ENCODE measurements at regions not wholly inside any gene's neighbourhood (a gene's known extent, or its start where the extent isn't known, plus 50 kb on each side); places are given as distances from the start of the nearest gene placed in this dataset.

DNA sequence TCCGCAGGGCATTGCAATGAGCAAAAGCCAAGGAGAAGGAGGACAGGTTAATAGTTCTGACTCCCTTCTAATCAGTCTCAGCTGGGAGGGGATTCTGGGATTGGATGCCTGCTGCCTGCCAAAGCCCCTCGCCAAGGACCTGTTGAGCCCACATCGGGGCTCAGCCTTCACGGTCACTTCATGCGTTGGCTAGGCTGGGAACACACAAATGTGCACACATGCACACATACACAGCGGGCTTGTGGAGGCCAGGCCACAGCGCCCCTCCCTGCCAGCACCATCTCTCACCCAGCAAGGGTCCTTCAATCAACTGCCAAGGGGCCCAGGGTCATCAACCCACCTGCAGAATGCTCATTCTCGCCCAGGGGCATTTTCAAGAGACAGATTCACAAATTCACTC is 113.9 kb downstream of the C5orf15 start:
- DNase-seq: no peak

DNA sequence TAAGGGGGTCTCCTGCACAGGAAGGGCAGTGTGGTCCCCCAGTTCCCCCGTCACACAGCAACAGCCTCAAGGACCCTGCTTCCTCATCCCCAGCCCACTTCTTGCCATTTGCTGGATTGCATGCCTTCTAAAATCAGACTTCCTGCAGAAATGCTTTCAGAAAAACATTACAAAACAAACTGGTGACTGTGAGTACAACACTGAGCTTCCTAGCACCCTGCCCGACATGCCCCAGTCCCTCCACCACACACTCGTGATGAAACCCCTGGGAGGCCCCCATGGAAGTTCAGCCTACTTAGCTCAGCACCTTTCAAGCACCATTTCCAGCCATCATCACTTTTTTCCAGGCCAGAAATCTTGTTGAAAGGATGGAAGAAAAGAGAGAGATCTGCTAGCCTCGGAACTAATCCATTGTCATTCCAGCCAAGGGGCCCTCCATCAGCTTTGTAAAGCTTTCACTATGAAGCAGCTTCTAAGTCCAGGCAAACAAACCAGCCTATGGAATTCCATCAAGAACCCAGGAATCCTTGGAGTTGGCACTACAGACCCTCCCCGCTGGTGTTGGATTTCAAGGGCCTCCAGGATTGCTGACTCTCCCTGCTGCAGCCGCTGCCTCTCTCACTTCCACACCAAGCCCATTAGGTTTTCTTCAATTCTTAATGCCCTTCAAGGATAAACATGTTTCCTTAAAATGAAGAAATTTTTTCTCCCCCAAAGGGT is 114.6 kb downstream of the C5orf15 start:
- DNase-seq: no peak

DNA sequence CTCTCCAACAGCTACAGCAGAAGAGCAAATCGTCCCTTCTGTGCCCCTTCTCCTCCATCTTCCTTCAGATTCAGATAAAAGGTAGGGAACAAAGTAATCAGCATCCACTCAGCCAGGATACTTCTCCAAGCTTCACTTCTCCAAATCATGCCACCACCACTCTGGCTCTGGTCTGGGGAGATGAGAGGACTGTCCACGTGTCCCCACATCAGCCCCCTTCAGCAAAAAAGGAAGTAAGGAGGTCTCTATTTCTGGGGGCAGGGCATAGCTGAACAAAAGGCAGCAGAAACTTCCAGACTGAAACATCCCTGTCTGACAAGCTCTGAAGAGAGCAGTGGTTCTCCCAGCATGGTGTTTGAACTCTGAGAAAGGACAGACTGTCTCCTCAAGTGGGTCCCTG is 116.9 kb downstream of the C5orf15 start:
- DNase-seq: peak in 1 of 14 donors; percentile 17

DNA sequence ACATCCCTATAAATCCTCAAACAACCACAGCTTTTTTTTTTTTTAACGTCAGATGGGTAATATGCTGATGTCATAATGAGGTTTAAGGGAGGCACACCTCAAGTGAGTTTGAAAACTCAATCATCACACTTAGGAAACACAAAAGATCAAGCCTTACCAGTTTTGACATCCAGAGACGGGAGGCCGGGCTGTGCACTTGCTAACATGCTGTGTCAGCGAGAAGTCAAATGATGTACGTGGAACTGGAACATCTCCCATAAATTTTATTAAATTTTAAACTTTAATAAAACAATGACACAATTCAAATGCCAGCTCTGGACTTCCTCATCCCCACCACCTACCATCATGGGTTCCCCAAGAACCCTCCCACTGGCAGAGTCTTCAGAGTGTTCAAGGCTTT is 117.6 kb downstream of the C5orf15 start:
- DNase-seq: no peak

DNA sequence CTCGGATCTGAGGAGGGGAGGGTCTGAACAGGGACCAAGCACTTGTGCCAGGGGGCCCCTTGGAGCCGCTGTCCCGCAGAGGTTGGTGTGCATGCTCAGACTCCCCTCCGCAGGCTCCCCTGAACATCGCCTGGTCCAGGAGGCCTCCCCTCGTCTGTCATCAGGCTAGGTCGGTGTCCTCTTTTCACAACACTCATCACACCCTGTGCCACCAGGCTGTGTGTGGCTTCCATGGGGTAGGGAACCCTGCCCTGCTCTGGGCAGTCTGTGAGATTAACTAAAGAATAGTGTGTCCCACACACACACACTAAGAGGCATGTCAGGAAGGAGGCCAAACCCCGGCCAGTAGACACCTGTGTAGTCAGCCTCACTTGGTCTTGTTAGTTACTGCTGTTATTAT is 119.3 kb downstream of the C5orf15 start:
- DNase-seq: no peak

DNA sequence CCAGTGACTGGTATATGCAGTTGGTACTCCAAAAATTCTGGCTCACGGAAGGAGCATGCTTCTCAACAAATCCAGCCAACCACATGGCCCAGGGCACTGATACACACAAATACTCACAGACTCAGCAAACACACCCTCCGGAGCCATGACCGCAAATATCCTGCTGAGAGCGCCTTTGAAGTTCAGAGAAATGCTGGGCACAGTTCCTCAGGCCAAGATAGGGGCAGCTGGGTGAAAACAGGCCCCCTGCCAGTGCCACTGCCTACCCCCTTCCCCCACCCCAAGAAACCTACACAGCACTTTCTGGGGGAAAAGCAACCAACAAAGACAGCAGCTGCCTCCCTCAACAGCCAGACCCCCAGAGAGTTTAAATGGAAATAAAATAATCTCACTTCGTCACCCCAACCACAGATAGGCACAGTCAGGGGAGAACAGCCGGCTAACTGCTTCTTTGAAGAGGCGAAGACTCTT is 120.0 kb downstream of the C5orf15 start:
- DNase-seq: peak in 2 of 14 donors; percentile 10 to 22

DNA sequence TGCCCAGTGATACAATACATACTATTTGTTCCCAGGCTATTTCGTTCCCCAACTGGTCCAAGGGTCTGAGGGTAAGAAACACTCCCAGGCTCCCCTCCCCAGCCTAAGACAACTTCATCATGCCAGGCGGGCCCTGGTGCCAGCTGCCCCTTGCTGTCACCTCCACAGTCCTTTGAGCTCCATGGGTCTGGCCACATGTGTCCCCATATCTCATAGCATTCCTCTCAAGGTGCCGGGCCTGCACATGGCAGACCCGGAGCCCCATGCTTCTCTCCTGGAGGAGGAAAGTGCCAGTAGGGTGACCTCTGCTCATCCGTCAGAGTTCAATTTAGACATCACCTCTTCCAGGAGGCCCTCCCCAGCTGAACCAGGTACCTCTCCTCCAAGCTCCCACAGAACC is 120.5 kb downstream of the C5orf15 start:
- no peak for DNase-seq

DNA sequence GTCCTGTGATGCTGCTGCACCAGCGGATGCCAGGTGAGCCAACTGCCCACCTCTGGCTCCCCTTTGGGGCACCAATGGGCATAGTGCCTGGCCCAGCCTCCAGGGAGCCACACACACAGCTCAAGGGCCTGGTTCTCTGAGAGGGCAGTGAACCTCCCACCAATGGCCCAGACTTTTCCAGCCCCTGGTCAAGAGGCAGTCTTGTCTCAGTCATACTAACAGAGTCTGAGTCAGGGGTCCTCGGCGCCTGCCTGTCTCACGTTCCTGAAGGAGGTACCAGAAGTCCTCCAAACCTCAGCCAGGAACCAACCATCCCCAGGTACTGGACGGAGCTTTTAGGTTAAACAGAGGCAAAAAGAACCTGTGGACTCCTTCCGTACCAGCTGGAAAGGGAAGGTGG is 121.1 kb downstream of the C5orf15 start:
- DNase-seq: no peak

DNA sequence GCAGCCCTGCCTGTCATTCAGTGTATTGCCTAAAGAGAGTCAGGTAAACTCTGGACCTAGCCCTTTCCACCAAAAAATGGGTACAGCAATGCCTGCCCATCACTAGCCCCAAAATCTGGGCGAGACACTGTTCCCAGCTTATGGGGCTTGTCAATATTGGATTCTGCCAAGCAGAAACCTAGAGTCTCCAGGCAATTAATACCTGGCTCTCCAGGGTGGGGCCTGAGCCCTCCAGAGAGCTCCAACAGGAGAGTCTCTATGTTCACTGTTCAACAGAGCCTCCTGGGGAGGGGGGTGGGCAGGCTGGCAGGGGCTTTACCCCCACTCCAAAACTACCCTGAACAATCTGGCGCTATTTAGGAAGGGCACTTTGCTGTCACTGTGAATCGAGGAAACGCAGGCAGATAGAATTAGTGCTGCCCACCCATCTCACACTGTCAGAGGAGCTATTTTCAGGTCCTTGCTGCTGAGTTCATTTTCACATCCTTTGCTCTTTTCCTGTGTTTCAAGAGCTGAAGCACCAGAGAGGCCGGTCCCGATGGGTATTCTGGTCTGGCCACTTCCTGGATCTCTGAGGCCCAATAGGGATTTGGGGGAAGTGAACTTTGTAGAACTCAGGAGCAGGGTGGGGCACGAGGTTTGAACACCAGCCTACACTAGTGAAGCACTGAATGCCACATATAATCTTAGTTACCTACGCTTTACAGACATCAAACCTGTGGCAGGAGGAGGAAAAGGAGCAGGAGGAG is 121.8 kb downstream of the C5orf15 start:
- peak in 4 of 14 donors; percentile 15 to 22 (median 18) for DNase-seq

DNA sequence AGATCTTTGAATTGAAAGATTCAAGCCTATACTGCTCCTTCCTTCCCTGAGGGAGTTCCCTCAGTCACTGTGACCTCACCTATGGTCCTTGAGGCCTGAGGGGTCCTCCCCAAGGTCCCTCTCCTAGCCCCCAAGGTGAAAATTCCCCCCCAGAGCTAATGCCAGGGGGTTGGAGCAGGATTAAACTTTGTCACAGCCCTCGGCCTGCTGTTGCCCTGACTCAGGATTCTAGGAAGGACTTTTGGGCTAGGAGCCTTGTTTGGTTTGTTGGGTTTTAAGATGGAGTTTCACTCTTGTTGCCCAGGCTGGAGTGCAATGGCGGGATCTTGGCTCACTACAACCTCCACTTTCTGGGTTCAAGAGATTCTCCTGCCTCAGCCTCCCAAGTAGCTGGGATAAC is 123.2 kb downstream of the C5orf15 start:
- no peak for DNase-seq

DNA sequence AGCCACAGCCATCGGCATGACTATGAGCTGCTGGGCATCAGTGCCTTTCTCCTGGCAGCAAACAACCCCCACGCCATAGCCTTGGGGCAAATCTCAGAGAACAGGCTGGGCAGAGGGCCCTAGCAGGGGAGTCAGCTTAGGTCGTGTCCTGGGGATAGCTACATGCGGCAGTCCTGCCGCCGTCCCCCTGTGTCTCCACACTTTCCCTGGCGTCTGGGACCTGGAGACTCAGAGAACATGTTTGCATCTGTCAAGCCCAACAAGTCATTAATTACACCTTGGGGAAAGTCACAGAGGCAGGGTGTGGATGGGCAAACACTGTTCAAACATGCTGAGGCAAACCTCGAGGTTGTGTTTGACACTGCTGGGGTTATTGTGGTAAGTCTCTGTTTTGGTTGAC is 123.6 kb downstream of the C5orf15 start:
- DNase-seq: no peak

DNA sequence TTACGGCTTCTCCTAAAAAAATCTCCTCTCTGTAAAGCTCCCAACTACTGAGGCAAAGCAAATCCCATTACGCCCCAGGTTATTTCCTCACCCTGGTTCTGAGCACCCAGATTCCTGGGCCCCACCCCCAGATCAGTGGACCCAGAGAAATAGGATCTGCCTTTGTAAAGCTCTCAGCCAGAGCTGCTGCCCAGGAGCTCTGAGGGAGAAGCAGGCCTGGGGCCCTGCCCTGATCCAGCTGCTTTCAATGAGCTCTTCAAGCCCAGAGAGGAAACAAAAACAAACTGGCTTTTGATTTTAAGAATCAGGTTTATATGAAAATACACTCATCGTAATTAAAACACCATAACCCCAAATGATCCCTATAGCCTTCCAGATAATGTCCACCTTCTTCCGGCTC is 124.5 kb downstream of the C5orf15 start:
- DNase-seq: no peak

DNA sequence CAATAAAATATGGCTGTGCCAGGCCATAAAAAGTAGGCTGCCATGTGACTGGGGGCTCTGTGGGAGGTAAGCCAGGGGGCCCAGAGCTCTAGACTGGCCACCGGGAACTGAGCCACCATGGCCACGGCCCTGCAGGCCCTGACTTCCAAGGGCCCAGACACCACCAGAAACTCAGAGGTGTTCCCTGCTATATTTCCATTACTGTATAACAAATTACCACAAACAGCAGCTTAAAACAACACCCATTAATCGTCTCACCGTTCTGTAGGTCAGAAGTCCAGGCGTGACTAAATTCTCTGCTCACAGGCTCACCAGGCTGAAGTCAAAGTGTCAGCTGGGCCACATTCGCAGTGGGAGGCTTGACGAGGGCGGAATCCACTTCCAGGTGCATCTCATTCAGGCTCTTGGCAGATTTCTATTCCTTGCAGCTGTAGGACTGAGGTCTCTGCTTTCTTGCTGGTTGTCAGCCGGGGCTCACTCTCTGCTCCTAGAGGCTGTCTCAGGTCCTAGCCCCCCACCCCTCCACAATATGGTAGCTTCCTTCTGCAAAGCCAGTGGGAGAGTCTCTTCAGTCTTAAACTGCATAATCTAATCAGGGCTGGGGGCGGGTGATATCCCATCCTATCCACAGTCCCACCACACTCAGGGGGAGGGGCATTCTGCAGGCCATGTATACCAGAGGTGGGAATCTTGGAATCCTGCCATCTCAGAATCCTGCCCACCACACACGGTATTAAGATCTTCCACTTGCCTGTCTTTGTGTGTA is 125.4 kb downstream of the C5orf15 start:
- DNase-seq: no peak

DNA sequence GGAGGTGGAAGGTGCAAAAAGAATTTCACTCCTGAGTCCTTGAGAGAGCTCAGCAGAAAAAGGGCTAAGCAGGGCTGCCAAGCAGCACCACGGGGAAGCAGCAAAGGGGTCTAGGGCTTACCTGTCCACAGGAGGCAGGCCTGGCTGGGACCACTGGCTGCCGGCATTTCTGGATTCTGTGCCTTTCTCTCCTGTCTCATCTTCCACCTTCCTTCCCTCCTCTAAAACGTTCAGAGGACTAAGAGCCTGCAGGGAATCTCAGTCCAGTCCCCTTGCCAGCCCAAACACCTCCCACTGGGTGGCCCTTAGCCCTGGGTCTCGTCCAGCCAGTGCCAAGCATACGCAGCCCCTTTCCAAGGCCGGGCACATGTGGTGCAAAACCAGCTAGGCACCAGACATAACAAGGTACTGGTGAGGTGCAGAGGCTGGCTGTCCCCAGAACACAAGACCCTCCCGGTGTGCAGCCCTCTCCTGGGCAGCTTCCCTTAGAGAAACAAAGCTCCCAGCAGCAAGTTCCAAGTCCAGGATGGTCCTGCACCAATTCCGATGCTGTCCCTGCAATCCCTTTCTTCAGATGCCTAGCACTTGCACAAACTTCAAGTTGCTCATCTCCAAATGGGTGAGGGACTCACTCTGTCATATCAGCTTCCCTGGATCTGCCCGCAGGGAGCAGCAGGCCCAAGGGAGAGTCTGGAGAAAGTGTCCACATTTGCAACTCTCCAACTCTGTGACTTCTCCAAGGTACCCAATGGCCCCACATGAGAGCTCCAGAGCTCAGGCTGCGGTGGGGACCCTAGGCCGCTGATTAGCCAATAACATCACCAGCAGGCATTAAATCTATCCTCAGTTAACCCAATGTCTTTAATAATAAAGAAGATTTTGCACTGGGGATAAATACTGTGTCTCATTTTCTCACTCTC is 126.3 kb downstream of the C5orf15 start:
- no peak for DNase-seq

DNA sequence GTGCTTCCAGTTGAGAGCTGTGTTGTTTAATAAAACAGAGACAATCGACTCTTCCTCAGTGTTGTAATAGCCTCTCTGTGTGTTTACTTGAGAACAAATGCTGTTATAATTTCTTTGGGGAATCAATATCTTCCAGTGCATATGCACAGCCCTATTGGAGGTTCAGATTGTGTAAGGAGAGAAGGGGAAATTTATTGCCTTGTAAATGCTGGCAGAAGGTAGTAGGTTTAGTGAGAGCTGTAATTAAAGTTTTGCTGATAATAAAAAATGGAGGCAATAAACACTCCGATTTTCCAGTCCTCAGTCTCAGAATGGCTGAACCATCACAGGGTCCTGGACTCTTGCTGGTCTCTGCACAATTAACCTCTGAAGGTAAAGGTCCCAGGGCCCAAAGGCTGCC is 128.3 kb downstream of the C5orf15 start:
- DNase-seq: no peak

DNA sequence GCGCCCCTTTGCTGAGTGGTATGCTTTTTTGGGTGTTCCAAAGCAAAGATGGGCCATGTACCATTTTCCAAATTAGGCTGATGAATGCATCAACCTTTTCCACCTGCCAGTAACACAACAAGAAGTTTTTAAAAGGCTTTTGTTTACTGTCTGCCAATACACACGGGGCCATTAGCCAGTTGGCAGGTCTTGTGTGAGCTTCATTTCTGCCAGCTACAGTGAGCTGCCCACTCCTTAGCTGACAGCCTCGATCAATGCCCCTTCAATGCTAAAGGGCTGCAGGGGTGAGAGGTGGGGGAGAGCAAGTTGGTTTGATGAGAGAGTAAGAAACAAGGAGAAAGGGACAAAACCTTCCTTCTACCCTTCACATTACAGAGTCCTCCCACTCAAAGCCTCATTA is 128.7 kb downstream of the C5orf15 start:
- peak in 1 of 14 donors; percentile 17 for DNase-seq

DNA sequence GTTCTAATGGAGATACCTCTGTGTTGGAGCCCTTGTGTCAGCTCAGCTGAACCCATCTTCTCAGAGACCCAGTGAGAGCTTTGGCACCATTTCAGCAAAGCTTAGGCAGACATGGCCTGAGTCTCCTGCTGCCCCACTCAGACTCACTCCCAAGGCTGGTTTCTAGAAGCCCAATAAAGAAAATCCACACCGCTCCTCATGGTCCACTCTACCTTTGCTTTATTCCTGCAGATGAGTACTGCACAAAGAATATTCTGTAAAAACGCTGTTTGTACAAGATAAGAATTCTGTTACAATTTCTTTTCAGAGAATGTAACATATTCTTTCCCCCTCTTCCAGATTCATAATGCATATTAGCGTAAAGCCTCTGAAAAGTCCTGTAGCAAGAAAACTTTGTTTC is 129.3 kb downstream of the C5orf15 start:
- no peak for DNase-seq

DNA sequence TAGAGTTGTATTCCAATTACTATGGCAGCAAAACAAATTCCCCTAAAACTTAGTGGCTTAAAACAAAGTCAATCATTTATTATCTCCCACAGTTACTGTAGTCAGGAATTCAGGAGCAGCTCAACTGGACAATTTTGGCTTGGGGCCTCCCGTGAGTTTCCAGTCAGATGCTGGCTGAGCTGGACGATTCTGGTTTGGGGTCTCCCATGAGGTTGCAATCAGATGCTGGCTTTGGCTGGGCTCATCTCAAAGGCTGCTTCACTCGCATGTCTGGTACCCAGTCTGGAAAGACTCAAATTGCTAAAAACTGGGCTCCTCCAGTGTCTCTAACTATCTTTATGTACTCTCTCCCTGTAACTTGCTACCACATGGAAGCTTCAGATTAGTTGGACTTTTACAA is 130.1 kb downstream of the C5orf15 start:
- no peak for DNase-seq

DNA sequence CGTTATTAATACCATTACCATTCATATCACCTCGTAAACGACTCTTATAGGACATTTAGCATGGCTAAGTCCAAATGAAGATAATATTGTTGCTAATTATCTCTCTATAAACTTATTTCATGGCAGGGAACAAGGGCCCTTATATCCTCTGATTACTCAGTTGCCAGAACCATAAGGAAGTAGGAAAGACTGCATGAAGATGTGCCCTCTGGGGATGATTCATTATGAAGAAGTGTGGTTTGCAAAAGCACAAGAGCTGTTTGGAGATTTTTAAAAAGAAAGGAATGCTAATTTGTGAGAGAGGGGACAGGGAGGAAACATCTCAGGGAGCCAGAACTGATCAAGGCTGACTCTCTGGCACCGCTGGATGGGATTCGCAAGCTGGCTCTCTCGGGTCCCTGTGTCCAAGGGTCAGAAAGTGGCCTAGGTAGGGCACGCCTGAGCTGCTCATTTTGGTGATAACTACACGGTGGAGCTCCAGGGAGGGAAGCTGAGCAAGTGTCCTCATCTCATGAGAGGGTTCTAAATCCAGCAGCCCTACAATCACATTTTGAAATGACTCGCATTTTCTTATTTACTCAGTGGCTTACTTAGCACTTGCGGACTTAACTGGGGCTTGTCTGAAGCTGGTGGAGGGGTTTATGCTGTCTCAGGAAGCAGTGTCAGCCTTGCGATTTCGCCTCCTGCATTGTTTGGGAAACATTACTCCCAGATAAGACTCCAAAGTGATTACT is 136.8 kb downstream of the C5orf15 start:
- DNase-seq: no peak

DNA sequence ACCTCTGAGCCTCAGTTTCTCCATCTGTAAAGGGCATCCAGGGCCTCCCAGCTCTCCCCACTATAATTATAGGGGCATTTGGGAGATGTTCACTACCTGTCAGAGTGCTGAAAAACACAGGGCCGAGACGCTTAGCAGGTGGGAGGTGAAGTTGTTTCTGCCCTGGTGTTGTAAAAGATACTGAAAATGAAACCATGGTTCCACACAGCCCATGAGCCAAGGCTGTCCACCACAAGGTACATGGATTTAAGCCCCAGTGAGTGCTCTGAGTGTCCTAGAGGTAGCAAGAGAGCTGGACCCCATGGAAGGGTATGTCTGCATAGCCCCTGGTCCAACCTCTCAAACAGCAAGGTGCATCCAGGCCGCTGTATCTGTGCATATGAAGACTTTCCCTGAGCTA is 137.5 kb downstream of the C5orf15 start:
- no peak for DNase-seq

DNA sequence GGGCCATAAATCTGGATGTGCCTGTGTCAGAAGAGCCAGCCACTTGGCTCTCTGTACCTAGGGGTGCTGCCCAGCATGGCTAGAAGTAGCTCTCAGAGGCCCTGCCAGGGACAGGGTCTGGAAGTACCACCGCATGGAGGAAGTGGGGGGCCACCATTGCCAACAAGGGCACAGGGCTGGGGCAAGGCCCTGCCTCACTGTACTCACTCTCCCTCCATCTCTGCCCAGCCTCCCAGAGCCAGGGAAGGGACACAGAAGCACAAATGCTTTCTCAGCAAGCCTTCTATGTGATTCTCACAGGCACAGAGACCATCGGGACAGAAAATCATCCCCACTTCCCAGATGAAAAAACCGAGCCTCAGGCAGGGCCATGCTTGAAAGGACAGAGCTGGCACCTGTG is 138.1 kb downstream of the C5orf15 start:
- no peak for DNase-seq

DNA sequence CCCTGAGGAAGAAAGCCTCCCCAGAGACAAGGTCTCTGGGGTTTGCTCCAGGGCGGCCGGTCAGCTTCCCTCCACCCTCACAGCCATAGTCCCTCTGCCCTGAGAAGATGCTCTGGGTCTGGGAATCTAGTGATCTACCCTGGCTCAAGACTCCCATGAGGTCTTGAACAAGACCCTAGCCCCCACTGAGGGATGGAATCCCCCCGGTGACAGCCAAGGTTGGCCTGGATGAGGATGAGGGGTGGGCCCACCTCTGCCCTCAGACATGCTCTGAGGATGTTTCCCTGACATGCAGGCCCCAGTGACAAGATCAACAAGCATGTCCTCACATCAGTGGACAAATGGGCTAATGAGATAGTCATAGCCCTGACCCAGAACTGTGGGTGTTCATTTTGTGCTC is 138.6 kb downstream of the C5orf15 start:
- DNase-seq: no peak

Data from C1 segment of cervical spinal cord (tissue), 14 donors.